Right renal pelvis (tissue), 4 donors: ENCODE measurements at regions not wholly inside any gene's neighbourhood (a gene's known extent, or its start where the extent isn't known, plus 50 kb on each side); places are given as distances from the start of the nearest gene placed in this dataset.
A peak's percentile ranks its signal among the peaks of the same experiment; 100 is the strongest.
"Not testable (repeated sequence)": the region's sequence is repeated elsewhere in the genome, so short reads cannot be mapped to it uniquely, and the experiment has no call there.

Experiments
- DNase-seq, 4 donors: peaks; one replicate each; pipeline ENCODE4 v3.0.0-alpha.2; 2013; ENCODE audit warnings: low read depth in 4 of 4, low spot score in 3 of 4, missing footprints in 1 of 4

GRCh38 chr11:70547821-70548670 is 149.7 kb downstream of the CTTN start:
- no peak for DNase-seq

GRCh38 chr11:70548976-70549375 is 150.6 kb downstream of the CTTN start:
- no peak for DNase-seq

GRCh38 chr11:70549386-70549785 is 151.1 kb downstream of the CTTN start:
- no peak for DNase-seq

GRCh38 chr11:70549796-70550195 is 151.5 kb downstream of the CTTN start:
- DNase-seq: no peak

GRCh38 chr11:70550456-70551195 is 152.3 kb downstream of the CTTN start:
- DNase-seq: no peak

- DNase-seq: no peak
Measured at GRCh38 chr11:70551351-70552166, 153.2 kb downstream of the CTTN start.

- DNase-seq: peak in 1 of 4 donors; percentile 18
Measured at GRCh38 chr11:70552167-70553150, 154.1 kb downstream of the CTTN start.

GRCh38 chr11:70555078-70555477 is 156.7 kb downstream of the CTTN start:
- no peak for DNase-seq

GRCh38 chr11:70556884-70557741 is 158.8 kb downstream of the CTTN start:
- DNase-seq: no peak

- DNase-seq: no peak
Measured at GRCh38 chr11:70557742-70558485, 159.6 kb downstream of the CTTN start.

GRCh38 chr11:70558681-70559080 is 160.4 kb downstream of the CTTN start:
- no peak for DNase-seq

GRCh38 chr11:70559516-70559915 is 161.2 kb downstream of the CTTN start:
- DNase-seq: no peak

- DNase-seq: not testable (repeated sequence)
Measured at GRCh38 chr11:70560621-70561020, 162.3 kb downstream of the CTTN start.

GRCh38 chr11:70566768-70567530 is 168.6 kb downstream of the CTTN start:
- DNase-seq: no peak

GRCh38 chr11:70567680-70568034 is 169.3 kb downstream of the CTTN start:
- DNase-seq: no peak

- DNase-seq: peak in 1 of 4 donors; percentile 38
Measured at GRCh38 chr11:70568035-70568813, 169.9 kb downstream of the CTTN start.
